GM20431 (cell line): ENCODE measurements at regions not wholly inside any gene's neighbourhood (a gene's known extent, or its start where the extent isn't known, plus 50 kb on each side); places are given as distances from the start of the nearest gene placed in this dataset.

Source experiments
- in situ Hi-C: fragments of 300-500 bp; cut with MseI, MboI; formaldehyde crosslinking; loops from one replicate; pipeline ENCODE4 v1.15.0; 2020; ENCODE audit warnings: low sequenced_read_pairs; ENCODE audit not compliant: unreplicated experiment

DNA sequence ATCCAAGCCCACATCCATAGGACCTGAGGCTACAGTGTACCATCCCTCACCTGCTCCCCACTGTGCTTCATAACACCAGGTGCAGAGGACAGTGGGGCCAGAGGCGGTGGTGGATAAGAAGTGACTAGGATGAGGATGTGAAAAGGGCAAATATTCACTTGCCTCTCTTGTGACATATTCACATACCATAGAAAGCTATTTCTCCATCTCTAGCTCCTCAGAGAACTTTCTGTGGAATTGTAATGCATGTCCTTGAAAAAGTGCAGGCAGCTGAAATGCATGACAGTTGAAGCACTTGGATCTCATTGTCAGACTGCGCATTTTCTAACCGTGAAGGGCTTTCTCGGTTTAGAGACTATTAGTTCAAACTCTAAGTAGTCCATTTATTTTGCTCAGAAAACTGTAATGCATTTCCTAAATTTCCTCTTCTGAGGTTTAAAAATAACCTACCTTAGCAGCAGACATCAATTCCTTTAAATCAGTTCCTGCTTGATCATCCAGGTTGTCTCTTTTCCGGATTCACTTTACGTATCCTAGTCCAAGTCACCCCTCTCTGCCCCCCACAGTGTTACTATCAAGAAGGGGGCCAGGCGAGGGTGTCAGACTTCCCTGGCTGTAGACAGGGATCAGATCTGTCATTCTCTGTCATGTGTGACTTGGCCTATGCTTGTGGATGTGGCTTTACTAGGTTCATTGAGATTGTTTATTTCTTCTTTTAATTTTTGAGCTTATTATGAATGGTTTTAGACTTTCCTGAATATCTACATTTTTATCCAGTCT, 984.0 kb upstream of the TMEM132C start:
- in situ Hi-C loops, result no loop called here

DNA sequence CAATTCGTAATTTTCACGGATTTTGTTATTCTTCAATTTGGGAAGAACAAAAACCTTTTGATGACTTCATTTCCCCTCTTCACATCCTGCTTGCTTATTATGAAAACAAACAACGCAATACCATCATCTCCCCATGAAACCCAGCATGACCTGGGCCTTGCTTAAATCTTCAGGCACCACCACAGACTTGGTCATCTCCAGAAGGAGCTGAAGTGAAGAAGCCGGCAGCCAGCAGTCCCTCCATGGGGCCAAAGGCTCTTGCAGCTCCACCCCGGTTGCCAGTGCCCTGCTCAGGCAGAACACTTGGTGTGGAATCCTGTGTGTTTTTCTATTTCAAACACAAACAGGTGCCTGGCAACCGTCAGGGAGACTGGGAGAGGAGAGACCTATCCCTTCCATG, 982.9 kb upstream of the TMEM132C start:
- in situ Hi-C loops, result no loop called here

DNA sequence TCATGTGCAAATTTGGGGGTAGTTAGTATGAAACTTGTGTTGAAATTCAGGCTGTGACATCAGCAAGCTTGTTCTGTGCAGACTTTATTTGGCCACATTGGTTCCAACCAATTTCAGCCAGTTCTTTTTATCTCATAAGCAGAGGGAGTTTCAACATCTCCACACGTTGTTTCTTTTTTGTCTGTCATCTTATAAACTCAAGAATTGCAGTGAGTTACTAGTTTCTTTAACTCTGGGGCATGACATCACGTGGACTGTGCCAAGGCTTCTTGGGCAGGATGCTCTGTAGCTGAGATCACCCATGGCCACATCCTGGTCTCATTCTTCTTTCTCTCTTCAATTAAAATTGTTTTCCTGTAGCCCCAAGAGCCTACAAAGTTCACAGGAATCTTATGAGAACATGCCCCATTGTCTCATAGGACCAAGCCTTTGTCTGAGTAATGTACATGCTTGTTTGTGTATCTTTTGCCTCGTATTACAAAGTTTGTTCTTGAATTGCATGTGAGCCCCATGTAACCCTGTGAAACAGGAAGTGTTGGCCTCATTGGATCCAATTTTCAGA, 982.0 kb upstream of the TMEM132C start:
- in situ Hi-C loops, result no loop called here

DNA sequence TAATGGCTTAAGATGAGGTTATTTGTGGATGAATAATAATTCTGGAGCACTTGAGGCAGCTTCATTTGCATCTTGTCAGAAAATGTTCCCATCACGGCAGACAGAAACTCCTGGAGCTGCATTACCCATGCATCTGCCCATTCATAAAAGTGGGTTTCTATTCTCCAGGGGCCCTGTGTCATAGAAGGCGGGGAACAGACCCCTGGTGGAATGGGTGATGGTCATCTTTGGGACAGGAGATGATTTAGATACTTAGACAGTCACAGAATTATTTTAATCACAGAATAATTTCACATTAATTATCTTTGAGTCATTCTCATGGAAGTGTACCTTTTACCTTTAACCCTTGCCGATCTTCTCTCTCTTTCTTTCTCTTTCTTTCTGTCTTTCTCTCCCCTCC, 980.7 kb upstream of the TMEM132C start:
- in situ Hi-C loops, result no loop called here

DNA sequence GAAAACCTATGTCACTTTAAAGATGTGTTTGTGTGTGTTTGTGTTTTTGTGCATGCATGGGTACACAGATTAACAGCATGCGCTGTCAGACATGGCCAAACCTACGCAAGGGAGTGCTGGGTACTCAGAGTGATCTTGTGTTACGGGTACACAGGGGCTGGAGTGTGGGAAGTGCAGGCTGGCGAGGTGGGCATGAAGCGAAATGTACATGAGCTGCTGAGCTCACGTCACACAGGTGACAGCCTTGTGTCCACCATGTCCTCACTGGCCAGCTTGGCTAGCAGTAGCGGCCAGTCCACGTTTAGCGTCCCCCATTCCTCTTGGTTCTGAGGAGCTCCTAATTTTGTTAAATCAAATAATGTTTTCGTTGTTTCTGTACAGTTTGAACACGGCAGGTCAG, 979.7 kb upstream of the TMEM132C start:
- in situ Hi-C loops, result no loop called here

DNA sequence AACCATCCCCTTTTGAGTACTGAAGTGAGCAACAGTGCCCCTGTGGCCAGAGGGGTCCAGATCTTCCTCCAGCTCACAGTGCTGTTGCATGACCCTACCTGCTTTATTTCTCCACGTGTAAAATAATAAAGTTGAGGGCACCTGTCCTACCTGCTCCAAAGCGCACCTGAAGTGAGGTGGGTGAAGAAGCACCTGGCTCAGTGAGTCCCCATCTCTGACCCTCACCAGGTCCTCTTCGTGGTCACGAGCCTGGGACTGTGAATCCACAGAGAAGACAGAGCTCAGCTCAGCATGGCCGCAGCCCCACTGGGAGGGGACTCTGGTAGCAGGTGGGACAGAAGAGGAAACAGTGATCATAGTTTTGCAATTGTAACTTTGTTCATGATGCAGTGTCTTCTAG, 976.7 kb upstream of the TMEM132C start:
- in situ Hi-C loops, result no loop called here

DNA sequence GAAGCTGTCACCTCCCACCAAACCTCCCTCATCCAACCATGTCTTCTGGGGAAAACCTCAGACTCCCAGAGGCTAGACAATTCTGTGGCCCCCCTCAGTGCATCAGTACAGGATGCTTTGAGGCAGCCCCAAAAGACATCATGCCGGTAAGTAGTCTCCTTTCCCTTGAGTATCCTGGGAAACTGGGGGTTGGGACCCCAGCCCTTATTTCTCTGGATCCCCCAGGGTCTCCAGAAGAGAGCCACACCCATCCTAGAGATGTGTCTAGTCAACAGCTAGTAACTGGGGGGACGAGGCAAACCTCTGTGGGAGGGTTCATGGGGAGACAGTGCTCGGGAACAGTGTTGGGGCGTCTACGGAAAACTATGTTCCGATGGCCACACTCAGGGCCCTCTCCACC, 974.2 kb upstream of the TMEM132C start:
- in situ Hi-C loops, result no loop called here

DNA sequence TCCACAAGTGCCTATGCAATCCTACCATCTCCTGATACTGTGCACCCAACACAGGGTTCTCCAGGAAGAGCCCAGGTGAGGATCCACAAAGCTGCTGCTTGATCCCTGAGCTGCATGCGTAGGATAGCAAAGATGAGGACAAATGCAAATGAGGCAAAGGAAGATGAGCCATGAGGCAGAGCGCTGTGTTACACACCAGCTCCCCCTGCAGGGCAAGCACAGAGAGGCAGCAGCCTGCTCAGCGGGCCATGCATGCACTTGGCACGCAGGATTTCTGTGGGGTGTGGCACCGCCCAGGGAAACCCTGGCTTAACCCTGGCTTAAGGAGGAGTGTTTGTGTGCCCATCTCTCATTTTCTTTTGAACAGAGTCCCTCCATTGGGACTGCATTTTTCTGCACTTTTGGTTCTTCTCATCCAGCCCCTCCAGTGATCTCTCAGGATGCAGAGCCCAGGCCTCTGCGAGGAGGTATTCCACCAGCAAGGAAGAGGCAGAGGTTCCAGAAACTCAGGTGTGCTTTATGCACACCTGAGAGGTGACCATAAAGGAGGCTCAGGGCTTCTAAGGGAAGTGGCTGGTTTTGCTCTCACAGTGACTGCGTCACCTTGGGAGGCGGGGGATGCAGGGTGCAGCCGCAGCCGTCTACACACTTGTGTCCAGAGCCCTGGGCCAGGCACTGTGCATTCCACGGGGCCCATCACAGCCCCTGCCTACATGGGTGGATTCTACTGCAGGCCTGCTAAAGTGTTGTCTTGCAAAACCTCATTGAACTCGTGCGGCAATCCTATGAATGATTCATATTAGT, 973.3 kb upstream of the TMEM132C start:
- in situ Hi-C loops, result no loop called here

DNA sequence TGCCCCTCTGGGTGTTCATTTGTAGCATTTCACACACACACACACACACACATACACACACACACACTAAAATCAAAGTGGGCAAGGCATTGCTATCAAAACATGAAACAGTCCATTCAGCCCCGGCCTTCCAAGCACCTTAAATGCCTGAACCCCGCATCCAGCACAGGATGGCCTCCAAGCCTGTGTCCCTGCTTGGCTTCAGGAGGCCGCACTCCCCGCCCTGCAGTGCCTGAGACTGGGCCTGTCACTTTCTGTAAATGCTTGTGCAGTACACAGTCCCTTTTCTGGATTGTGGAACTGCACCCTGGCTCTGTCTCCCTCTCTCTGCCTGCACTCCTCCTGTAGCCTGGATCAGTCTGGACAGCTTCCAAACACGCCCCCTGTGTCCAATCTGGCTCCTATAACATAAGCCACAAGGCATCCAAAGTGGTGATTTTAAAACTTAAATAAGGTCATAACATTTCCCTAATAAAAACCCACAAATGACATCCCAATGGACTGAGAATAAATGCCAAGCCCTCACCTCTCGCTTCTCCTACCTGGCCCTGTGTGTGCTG, 972.2 kb upstream of the TMEM132C start:
- in situ Hi-C loops, result no loop called here

DNA sequence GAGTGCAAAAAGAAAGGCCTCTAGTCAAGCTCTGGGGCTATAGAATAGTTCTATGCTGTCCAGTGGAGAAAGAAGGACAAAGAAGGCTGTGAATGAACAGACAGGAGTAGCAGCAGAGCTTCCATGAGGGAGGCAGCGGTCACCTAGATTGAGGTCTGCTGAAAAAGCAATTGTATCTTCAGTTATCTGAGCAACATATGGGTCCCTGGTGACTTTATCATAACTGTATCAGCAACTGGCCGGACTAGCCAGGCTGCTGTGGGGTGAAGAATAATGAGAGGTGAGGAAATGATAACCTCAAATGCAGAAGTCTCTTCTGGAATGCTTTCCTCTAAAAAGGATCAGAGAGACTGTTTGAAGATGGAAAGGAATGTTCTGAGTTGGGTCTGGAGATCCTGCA, 971.3 kb upstream of the TMEM132C start:
- in situ Hi-C loops, result no loop called here

DNA sequence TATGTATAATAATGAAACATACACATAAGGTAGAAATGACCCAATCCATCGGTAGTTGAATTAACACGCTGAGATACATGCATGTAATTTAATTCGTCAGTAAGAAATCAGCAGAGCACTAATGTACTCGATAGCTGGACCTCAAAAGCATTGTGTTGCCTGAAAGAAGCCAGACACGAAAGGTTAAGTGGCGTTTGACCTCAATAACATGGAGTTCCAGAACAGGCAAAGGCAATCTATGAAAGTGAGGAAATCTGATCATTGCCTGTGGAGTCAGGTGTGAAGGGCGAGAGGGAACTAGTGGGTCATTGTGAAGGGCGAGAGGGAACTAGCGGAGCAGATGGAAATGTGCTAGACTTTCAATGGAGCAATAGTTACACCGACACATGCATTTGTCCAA, 970.4 kb upstream of the TMEM132C start:
- in situ Hi-C loops, result no loop called here

DNA sequence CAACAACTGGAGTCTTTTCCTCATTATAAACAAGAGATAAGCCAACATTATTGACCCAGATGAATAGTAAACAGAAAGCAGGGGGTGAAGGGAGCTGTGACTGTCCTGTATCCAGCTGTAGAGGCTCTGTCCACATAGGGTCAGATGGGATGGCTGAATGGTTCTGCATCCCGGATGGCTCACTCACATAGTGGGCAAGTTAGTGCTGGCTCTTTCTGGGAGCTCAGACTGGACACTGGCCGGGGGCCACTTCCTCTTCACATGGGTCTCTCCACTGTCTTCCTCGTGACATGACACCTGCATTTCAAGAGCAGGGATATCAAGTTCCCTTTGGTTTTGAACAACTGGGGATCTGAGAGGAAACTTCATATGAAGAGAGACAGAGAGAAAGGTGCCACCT, 969.6 kb upstream of the TMEM132C start:
- in situ Hi-C loops, result no loop called here

DNA sequence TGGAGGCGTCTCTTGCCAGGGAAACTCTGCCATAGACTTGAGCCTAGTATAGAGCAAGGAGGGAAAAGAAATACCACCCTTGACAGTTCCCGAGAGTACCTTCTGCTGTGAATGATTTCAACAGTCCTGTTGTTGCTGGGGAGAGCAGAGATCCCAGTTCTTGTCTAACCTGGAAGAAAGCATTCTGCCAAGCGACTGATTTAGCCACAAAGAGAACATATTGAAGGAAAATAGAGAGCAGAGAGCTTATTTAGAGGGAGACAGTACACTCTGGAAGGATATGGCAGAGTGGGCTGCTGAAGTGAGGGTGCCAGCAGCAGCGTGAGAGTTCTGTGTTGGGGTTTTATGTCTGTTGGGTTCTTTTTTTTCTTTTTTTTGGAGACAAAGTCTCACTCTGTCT, 966.9 kb upstream of the TMEM132C start:
- in situ Hi-C loops, result no loop called here

DNA sequence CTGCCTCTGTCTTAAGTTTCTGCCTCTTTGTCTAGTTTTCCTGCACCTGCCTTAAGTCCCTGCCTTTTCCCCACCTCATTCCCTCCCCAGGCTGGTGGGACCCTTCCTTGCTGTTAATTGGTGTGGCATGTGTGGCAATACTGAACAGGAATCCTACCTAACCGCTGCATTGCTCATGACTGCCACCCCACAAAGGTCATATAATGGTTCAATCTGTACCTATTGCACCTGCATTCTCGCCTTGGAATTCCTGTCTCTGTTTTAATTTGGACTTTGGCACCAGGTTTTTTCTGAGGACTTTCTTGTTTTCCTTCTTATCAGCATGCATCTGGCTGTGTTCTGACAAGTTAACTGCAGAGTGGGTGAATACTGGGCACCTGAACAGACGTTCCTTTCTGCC, 966.2 kb upstream of the TMEM132C start:
- in situ Hi-C loops, result no loop called here

DNA sequence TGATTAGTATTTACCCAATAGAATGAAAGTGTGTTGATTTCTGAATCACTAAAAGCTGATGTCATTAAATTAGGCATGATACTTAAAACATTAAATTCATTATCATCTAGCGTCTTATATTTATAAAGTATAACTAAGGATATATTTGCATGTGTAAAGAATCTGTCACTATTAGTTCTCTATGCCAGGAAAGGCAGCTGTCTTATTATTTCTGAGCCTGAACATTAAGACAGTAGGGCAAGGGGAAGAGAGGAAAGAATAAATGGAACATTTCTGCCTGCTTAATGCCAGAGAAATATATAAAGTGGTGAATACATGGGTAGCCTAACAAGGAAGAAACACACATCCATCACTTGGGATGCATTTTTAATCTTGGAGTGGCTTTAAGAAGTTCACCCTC, 965.1 kb upstream of the TMEM132C start:
- in situ Hi-C loops, result no loop called here

DNA sequence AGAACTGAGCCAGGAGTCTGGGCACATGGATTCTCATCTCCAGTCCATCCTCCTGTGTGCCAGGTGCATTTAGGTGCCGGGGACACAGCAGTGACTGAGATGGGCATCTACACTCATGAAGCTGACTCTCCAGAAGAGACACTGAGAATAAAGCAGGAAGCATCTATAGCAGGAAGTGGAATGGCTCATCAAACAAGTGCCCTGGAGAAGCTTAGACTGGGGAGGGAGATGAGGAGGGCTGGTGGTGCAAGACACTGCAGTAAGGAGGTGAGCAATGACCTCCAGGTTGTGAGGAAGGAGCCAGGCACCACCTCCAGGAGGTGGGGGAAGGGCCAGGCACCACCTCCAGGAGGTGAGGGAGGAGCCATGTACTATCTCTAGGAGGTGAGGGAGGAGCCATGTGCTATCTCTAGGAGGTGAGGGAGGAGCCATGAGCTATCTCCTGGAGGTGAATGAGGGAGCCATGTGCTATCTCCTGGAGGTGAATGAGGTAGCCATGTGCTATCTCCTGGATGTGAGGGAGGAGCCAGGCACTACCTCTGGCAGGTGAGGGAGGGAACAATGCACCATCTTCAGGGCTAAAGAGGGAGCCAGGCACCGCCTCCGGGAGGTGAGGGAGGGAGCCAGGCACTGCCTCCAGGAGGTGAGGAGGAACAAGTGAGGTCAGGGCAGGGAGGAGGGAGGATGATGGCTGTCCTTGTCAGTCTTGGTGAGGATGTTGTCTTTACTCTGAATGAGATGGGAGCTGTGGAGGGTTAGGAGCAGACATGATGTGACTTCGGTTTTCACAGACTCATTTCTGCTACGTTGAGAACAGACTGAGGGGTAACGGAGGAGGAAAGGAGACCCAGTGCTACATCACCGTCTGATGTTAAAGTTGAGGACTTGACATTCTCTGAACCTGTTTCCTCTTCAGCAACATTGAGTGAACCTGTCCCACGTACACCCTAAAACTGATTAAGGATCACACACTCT, 961.9 kb upstream of the TMEM132C start:
- in situ Hi-C loops, result no loop called here

DNA sequence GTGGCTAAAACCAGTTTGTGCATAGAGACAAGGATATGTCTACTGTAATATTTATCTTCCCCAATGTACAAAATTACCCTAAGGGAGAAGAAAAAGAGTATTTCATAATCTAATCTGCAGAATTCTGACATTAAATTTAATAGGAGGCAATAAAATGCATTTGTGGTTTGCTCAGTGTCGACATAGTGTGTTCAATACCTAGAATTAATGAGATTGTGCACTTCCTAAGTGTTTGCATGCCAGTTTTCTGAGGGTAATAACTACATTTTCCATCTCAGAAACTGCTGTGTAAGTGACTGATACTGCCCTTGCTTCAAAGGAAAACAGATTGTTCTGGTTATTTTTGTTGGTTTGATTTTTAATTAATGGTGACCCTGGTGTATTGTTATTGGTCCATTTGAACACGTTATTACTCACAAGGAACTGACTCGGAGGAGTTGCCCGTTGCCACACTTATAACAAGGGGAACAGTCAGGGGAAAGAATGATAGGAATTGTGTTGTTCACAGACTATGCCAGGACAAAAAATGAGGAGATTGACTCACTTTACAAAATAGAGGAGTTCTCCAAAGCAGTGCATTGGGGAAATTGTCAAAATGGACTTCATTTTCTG, 960.3 kb upstream of the TMEM132C start:
- in situ Hi-C loops, result no loop called here

DNA sequence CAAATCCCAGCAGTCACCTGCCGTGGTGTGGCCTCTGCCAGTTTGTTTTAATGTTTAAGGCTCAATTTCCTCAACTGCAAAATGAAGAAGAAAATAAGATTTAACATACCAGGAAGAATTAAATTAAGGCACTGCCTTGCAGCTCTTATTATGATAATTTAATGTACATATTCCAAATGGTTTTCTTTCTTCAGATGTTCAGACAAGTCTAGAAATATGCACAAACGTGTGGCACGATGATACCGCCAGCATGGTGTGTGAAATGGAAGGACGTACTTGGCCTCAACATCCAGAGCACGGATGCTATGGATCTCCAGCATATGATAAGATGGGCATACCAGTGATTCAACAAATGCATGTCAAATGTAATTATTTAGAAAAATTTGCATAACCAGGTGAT, 959.4 kb upstream of the TMEM132C start:
- in situ Hi-C loops, result no loop called here

DNA sequence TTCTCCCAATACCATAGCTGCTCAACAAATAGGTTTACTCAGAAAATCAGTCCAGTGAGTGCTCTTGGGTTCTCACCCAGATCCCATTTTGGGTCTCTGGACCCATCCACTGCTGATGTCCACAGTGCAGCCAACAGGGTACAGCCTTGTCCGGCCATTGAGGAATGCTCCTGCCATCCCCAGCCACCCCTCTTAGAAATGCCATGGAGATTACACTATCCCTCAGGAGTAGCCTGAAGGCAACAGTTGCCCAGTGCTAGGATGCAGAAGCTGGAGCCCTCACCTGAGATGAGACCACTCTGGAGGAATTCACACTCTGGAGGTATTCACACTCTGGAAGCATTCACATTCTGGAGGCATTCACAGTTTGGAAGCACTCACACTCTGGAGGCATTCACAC, 958.8 kb upstream of the TMEM132C start:
- in situ Hi-C loops, result no loop called here

DNA sequence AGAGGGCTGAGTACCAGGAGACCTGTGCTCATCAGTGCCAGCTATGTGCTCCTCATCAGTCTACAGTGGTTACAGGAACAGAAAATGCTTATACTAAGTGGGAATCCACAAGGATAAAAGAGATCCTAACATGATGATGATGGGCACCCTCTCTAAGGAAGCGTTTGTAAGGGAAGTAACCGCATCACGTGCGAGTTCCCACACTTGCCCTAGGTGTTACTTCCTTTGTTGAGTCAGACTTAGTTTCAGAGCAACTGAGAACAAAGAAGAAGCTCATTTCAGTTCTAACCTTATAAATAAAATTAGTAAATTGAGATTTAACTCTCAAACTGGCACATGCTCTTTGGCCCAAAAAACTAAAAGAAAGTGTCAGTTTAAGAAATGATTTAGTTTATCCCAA, 956.4 kb upstream of the TMEM132C start:
- in situ Hi-C loops, result no loop called here
